Right cardiac atrium (tissue), 5 donors: ENCODE measurements at regions not wholly inside any gene's neighbourhood (a gene's known extent, or its start where the extent isn't known, plus 50 kb on each side); places are given as distances from the start of the nearest gene placed in this dataset.

Source experiments
- ATAC-seq, 2 donors: fragments of 200-7000 bp; cut with Tn5 transposase; one replicate each; pipeline versions ENCODE4 v1.8.0 to v1.9.1; 2020; ENCODE audit warnings: moderate library complexity in 2 of 2, mild to moderate bottlenecking in 1 of 2
- DNase-seq, 3 donors: peaks; one replicate each; pipeline ENCODE4 v3.0.0-alpha.2; 2020
- H3K27ac ChIP-seq: one replicate; pipeline ENCODE4 v1.5.1; 2013; ENCODE audit warnings: mild to moderate bottlenecking, low read length, control low read depth, moderate library complexity
- H3K27me3 ChIP-seq: one replicate; pipeline ENCODE4 v1.6.1; 2013; ENCODE audit not compliant: control insufficient read depth, insufficient read depth
- H3K4me1 ChIP-seq: one replicate; pipeline ENCODE4 v1.6.1; 2013; ENCODE audit warnings: low read length; ENCODE audit not compliant: control insufficient read depth, insufficient read depth
- H3K4me3 ChIP-seq: one replicate; pipeline ENCODE4 v1.5.1; 2013; ENCODE audit warnings: low read length, control low read depth
- H3K9me3 ChIP-seq: one replicate; pipeline ENCODE4 v1.6.1; 2013; ENCODE audit warnings: low read length; ENCODE audit not compliant: control insufficient read depth
- WGBS: extraction: QIAGEN DNeasy Blood & Tissue Kit; methylation state at CpG from one replicate; pipeline ENCODE4 v1.1.7; 2013; 5-methylcytosine and 5-hydroxymethylcytosine counted together
- intact Hi-C, 4 donors: fragments of 100-400 bp; cut with DNase I; formaldehyde crosslinking; loops; one replicate each; pipeline versions ENCODE4 v1.11.0 to v1.14.0; 2022 to 2023
- donor health status: healthy with polysubstance abuse.
- donor health status: DM: no; HTN: yes; CAD: no.
- donor health status: DM: no; HTN: no; CAD: no.
- donor health status: DM: no; HTN: yes; CAD: no; lungs with severe emphysema.
- donor health status: DM: yes; HTN: yes; CAD: no.

DNA sequence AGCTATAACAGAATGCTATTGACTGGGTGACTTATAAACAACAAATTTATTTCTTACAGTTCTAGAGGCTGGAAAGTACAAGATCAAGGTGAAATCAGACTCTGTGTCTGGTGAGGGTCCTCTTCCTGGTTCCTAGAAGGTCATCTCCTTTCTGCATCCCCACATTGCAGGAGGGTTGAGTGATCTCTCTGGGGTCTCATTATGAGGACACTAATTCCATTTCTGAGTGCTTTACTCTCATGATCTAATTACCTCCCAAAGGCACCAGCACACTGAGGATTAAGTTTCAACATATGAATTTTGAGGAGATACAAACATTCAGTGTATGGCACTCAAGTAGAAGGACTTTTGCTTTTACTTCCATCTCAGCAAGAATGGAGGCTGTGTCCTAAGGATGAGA, 534.1 kb upstream of the KCNMB2 start:
- intact Hi-C loops, result no loop called here
- DNase-seq (no peak), ATAC-seq (no peak)
- no peaks in the 10 kb centered on the region for H3K27me3 ChIP-seq
- H3K27ac ChIP-seq, result no peak overlapping the region
- no peak overlapping the region for H3K4me3 ChIP-seq
- H3K9me3 ChIP-seq, result no peaks in the 10 kb centered on the region
- no peaks in the 10 kb centered on the region for H3K4me1 ChIP-seq

DNA sequence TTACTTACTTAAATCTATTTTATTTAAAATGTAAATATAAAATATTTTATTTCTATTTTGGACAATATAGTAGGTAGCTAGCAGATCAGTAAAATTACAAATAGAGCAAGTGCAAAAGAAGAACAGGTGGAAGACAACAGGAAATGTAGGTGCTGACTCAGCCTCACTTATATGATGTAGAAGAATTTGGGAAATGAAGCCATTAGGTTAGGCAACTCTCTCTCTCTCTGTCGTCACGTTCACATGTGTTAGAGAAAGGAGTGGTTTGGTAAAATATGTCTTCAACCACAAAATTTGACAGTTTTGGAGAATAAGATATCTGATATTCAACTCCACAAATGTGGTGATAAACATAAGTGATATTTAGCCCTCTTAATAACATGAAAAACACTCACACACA, 532.5 kb upstream of the KCNMB2 start:
- Histone ChIP-seq H3K27ac (no peak overlapping the region), H3K9me3 (no peaks in the 10 kb centered on the region), H3K4me1 (no peaks in the 10 kb centered on the region), H3K27me3 (no peaks in the 10 kb centered on the region), H3K4me3 (no peak overlapping the region)
- WGBS, result 64% methylated on average over 2 of the region's 2 CpGs
- intact Hi-C loops, result no loop called here
- ATAC-seq (no peak), DNase-seq (no peak)

GRCh38 chr3:178005961-178006360, 530.3 kb upstream of the KCNMB2 start:
- 96% methylated on average over 1 of the region's 1 CpG for WGBS
- no peak for ATAC-seq
- no peaks in the 10 kb centered on the region for H3K9me3 ChIP-seq
- no peak for DNase-seq
- H3K4me3 ChIP-seq, result no peak overlapping the region
- no peaks in the 10 kb centered on the region for H3K27me3 ChIP-seq
- no peak overlapping the region for H3K27ac ChIP-seq
- intact Hi-C loops, result no loop called here
- no peaks in the 10 kb centered on the region for H3K4me1 ChIP-seq

GRCh38 chr3:178010306-178010705, 525.9 kb upstream of the KCNMB2 start:
- H3K27ac ChIP-seq, result no peak overlapping the region

DNA sequence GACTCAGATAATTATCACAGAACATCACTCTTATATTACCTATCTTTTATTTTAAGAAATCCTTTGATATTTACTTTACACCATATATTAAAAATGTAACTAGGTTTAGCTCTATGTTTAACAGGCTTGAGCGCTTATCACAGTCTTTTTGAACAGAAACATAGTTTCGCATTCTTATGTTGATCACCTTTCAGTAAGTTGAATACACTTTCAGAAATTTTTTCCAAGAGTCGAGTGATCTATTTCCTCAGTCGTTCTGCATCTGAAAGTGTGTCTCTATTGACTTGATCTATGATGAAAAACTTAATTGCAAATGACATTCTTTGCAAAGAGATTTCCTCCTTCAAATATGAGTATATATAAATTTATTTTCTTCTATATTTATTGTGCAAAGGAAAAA, 516.6 kb upstream of the KCNMB2 start:
- no peaks in the 10 kb centered on the region for H3K9me3 ChIP-seq
- no peak for ATAC-seq
- WGBS, result 84% methylated on average over 4 of the region's 4 CpGs
- no peak for DNase-seq
- no peak overlapping the region for H3K4me3 ChIP-seq
- no peaks in the 10 kb centered on the region for H3K27me3 ChIP-seq
- intact Hi-C loops, result no loop called here
- H3K27ac ChIP-seq, result no peak overlapping the region
- no peaks in the 10 kb centered on the region for H3K4me1 ChIP-seq

More at GRCh38 chr3:178010306-178010705, 525.9 kb upstream of the KCNMB2 start:
- DNase-seq, result no peak
- intact Hi-C loops, result no loop called here
- Histone ChIP-seq H3K4me3 (no peak overlapping the region), H3K27me3 (no peaks in the 10 kb centered on the region), H3K9me3 (no peaks in the 10 kb centered on the region), H3K4me1 (no peaks in the 10 kb centered on the region)
- no peak for ATAC-seq
- 90% methylated on average over 2 of the region's 2 CpGs for WGBS

GRCh38 chr3:178022599-178022998, 513.6 kb upstream of the KCNMB2 start:
- Histone ChIP-seq H3K4me1 (no peaks in the 10 kb centered on the region), H3K27me3 (no peaks in the 10 kb centered on the region), H3K27ac (no peak overlapping the region), H3K9me3 (no peaks in the 10 kb centered on the region), H3K4me3 (no peak overlapping the region)
- DNase-seq (no peak), ATAC-seq (no peak)
- 85% methylated on average over 1 of the region's 1 CpG for WGBS
- intact Hi-C loops, result no loop called here

DNA sequence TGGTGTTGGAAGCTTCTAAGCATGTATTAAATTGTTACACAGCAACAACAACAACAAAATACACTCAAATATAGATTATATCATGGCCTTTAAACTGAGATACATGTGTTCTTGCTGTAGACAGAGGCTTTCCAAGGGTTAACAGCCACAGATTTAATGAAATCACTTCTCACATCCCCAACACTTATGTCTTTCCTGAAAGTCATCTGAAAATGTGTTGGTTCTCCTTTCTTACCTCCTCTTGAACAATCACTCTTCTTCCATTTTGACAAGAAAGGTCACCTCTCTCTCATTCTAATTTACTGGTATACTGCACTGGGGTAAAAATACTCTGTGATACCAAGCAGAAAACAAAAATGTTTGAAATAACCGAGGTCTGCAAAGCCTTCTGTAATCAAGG, 507.3 kb upstream of the KCNMB2 start:
- WGBS, result 76% methylated on average over 1 of the region's 1 CpG
- H3K27me3 ChIP-seq, result no peaks in the 10 kb centered on the region
- no peak overlapping the region for H3K4me3 ChIP-seq
- intact Hi-C loops, result no loop called here
- H3K4me1 ChIP-seq, result no peaks in the 10 kb centered on the region
- no peak overlapping the region for H3K27ac ChIP-seq
- ATAC-seq, result no peak
- H3K9me3 ChIP-seq, result no peaks in the 10 kb centered on the region
- DNase-seq, result no peak

DNA sequence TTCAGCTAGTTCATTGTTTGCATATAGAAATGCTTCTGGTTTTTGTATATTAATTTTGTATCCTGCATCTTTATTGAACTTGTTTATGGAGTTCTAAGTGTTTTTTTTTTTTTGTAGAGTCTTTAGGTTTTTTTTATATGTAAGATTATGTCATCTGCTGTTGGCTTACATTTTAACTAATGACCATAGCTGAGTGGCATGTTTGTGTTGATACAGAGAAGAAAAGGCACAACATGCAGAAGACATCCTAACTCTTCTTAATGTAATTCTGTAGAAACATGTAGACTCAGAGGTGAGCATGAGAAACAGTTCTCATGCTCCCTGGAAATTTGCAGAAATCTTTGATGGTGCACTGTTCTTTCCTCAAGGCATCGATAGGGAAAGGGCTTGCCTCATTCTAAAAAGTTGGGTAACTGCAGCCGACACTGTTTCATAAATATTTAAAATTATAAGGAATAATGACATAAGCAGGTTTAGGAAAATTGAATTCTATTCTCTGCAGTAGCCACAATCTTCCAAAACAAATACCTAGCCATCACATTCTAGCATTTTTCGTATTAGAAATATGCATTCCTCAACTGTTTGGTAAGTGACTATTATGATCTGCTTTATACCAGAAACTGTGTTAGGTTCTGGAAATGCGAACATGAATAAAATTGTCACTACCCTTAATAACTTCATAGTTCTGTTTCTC, 499.6 kb upstream of the KCNMB2 start:
- no peak overlapping the region for H3K27ac ChIP-seq
- ATAC-seq (no peak), DNase-seq (no peak)
- H3K27me3 ChIP-seq, result no peaks in the 10 kb centered on the region
- intact Hi-C loops, result no loop called here
- H3K4me3 ChIP-seq, result no peak overlapping the region
- no peaks in the 10 kb centered on the region for H3K4me1 ChIP-seq
- H3K9me3 ChIP-seq, result no peaks in the 10 kb centered on the region
- WGBS, result 90% methylated on average over 4 of the region's 4 CpGs

DNA sequence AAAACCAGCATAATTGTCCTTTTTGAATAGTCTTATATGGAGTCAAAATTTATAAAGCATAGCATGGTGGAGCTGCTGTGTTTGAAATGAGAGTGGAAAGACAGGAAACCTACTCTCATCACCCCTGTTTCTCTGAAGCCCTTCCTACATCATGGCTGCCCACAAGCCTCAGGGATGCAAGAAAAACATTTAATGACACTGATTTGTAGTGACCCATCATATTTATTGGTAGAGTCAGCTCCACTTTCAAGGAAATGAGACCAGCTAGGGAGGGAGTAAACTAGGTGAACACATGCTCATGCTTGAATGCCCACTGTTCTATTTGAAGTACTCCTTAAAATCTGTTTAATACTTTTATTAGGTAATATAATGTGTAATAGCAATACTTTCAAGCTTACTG, 494.3 kb upstream of the KCNMB2 start:
- ATAC-seq, result no peak
- H3K27ac ChIP-seq, result no peak overlapping the region
- DNase-seq, result no peak
- intact Hi-C loops, result no loop called here
- H3K4me1 ChIP-seq, result no peaks in the 10 kb centered on the region
- H3K9me3 ChIP-seq, result no peaks in the 10 kb centered on the region
- no peak overlapping the region for H3K4me3 ChIP-seq
- H3K27me3 ChIP-seq, result no peaks in the 10 kb centered on the region

DNA sequence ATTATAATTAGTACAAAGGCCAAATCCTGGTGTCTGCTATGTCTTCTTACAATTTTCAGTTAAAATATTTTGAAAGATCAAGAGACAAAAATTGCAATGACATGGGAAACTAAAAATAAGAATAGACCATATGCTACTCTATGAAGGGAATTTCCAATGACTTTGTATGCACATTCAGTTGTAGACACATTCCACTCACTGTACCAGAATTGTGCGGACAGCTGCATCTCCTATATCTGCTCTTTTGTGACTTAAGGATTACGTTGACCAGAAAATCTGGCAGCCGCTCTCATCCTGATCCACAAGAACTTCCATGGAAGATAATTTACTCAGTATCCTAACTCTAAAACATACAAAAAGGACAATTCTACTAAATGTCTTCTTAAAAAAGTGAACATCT, 493.9 kb upstream of the KCNMB2 start:
- intact Hi-C loops, result no loop called here

GRCh38 chr3:178043084-178043483, 493.2 kb upstream of the KCNMB2 start:
- 82% methylated on average over 3 of the region's 3 CpGs for WGBS

More for the DNA sequence above, 493.9 kb upstream of the KCNMB2 start:
- DNase-seq (no peak), ATAC-seq (no peak)
- H3K27ac ChIP-seq, result no peak overlapping the region
- no peaks in the 10 kb centered on the region for H3K4me1 ChIP-seq
- no peak overlapping the region for H3K4me3 ChIP-seq
- H3K27me3 ChIP-seq, result no peaks in the 10 kb centered on the region
- no peaks in the 10 kb centered on the region for H3K9me3 ChIP-seq
- WGBS, result 92% methylated on average over 3 of the region's 3 CpGs

GRCh38 chr3:178044320-178044719, 491.9 kb upstream of the KCNMB2 start:
- intact Hi-C loops, result no loop called here
- H3K4me3 ChIP-seq, result no peak overlapping the region
- no peaks in the 10 kb centered on the region for H3K4me1 ChIP-seq
- DNase-seq (no peak), ATAC-seq (no peak)
- no peak overlapping the region for H3K27ac ChIP-seq
- WGBS, result 98% methylated on average over 2 of the region's 2 CpGs
- no peaks in the 10 kb centered on the region for H3K27me3 ChIP-seq
- no peaks in the 10 kb centered on the region for H3K9me3 ChIP-seq

More at GRCh38 chr3:178043084-178043483, 493.2 kb upstream of the KCNMB2 start:
- no peaks in the 10 kb centered on the region for H3K9me3 ChIP-seq
- DNase-seq, result no peak
- no peak overlapping the region for H3K27ac ChIP-seq
- intact Hi-C loops, result no loop called here
- H3K4me3 ChIP-seq, result no peak overlapping the region
- H3K27me3 ChIP-seq, result no peaks in the 10 kb centered on the region
- no peak for ATAC-seq
- no peaks in the 10 kb centered on the region for H3K4me1 ChIP-seq
